Vagina (tissue), 2 donors: ENCODE measurements at regions not wholly inside any gene's neighbourhood (a gene's known extent, or its start where the extent isn't known, plus 50 kb on each side); places are given as distances from the start of the nearest gene placed in this dataset.

ENCODE experiments used
- POLR2AphosphoS5 ChIP-seq, 2 donors: sonication (generic); formaldehyde crosslinking; IDR thresholded peaks; one replicate each; pipeline ENCODE4 v1.9.0; 2017; ENCODE audit warnings: antibody characterized with exemption in 2 of 2, mild to moderate bottlenecking in 2 of 2, low read depth in 1 of 2; ENCODE audit not compliant: insufficient read depth in 1 of 2
- TF ChIP-seq, protein P1 (sequence below), 3 experiments: fragments of 450-650 bp in 2 of 3; fragments of 200-600 bp in 1 of 3; sonication (generic) in 1 of 3; IDR thresholded peaks; one replicate each; pipeline ENCODE4 v1.5.1; 2017 to 2019; ENCODE audit warnings: antibody characterized with exemption in 3 of 3, mild to moderate bottlenecking in 2 of 3, moderate library complexity in 2 of 3

GRCh38 chr14:66135831-66136230 lies 350.3 kb upstream of the CCDC196 start:
- TF ChIP-seq, protein P1, sequence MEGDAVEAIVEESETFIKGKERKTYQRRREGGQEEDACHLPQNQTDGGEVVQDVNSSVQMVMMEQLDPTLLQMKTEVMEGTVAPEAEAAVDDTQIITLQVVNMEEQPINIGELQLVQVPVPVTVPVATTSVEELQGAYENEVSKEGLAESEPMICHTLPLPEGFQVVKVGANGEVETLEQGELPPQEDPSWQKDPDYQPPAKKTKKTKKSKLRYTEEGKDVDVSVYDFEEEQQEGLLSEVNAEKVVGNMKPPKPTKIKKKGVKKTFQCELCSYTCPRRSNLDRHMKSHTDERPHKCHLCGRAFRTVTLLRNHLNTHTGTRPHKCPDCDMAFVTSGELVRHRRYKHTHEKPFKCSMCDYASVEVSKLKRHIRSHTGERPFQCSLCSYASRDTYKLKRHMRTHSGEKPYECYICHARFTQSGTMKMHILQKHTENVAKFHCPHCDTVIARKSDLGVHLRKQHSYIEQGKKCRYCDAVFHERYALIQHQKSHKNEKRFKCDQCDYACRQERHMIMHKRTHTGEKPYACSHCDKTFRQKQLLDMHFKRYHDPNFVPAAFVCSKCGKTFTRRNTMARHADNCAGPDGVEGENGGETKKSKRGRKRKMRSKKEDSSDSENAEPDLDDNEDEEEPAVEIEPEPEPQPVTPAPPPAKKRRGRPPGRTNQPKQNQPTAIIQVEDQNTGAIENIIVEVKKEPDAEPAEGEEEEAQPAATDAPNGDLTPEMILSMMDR (IDR thresholded peaks at IDR 0.05) = no peak
- TF ChIP-seq POLR2AphosphoS5 (IDR thresholded peaks at IDR 0.05; ENCODE audit: insufficient read depth in 1 of 2, low read depth in 1 of 2) = no peak
